ENCODE measurements at regions not wholly inside any gene's neighbourhood (a gene's known extent, or its start where the extent isn't known, plus 50 kb on each side); places are given as distances from the start of the nearest gene placed in this dataset.

GRCh38 chr12:4080213-4080612, 193.3 kb upstream of the CCND2 start:
- no peak for DNase-seq (ENCODE audit: low read depth, low spot score)
- POLR2A ChIA-PET: no interaction called here
- H3K4me3 ChIP-seq (ENCODE audit: low read depth, low read length): no peak overlapping the region
- CTCF ChIA-PET: no interaction called here
- no peak for TF ChIP-seq CTCF (IDR thresholded peaks at IDR 0.05; ENCODE audit: low read depth, low read length)
- no peaks in the 10 kb centered on the region for H3K9me3 ChIP-seq (ENCODE audit: control insufficient read depth, insufficient read depth, low read length)
- H3K27me3 ChIP-seq (ENCODE audit: control insufficient read depth, insufficient read depth, low read length): peaks cover 6% of the 10 kb centered on the region
- H3K27ac ChIP-seq (ENCODE audit: low read depth, low read length): no peak overlapping the region

DNA sequence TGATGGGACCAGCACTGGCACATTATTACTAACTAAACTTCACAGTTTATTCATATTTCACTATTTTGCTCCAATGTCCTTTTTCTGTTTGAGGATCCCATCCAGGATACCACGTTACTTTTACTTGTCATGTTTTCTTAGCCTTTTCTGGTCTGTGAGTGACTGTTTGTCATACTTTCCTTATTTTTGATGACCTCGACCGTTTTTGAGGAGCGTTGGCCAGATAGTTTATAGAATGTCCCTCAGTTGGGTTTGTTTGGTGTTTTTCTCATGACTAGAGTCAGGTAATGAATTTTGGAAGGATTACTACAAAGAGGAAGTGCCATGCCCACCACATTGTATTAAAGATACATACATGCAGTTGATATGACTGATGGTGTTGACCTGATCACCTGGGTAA, 199.4 kb upstream of the CCND2 start:
- H3K27ac ChIP-seq (ENCODE audit: low read depth, low read length): no peak overlapping the region
- DNase-seq (ENCODE audit: low read depth, low spot score): no peak
- H3K9me3 ChIP-seq (ENCODE audit: control insufficient read depth, insufficient read depth, low read length): no peaks in the 10 kb centered on the region
- no peak for TF ChIP-seq CTCF (IDR thresholded peaks at IDR 0.05; ENCODE audit: low read depth, low read length)
- H3K27me3 ChIP-seq (ENCODE audit: control insufficient read depth, insufficient read depth, low read length): no peaks in the 10 kb centered on the region
- POLR2A ChIA-PET: no interaction called here
- H3K4me3 ChIP-seq (ENCODE audit: low read depth, low read length): no peak overlapping the region
- CTCF ChIA-PET: interaction anchor here (1.1 kb wide), 1 partner anchor 33 kb away, joined by 3 read pairs; no protein-coding TSS in a partner anchor

- Histone ChIP-seq H3K27me3 (ENCODE audit: control insufficient read depth, insufficient read depth, low read length) (no peaks in the 10 kb centered on the region), H3K27ac (ENCODE audit: low read depth, low read length) (no peak overlapping the region), H3K4me3 (ENCODE audit: low read depth, low read length) (no peak overlapping the region), H3K9me3 (ENCODE audit: control insufficient read depth, insufficient read depth, low read length) (no peaks in the 10 kb centered on the region)
- no peak for TF ChIP-seq CTCF (IDR thresholded peaks at IDR 0.05; ENCODE audit: low read depth, low read length)
- ChIA-PET CTCF (interaction anchor here (0.9 kb wide), 1 partner anchor 34 kb away, joined by 3 read pairs; no protein-coding TSS in a partner anchor), POLR2A (no interaction called here)
- DNase-seq (ENCODE audit: low read depth, low spot score): no peak
These were observed 196.4 kb upstream of the PARP11 start for GRCh38 chr12:4069670-4070010.

DNA sequence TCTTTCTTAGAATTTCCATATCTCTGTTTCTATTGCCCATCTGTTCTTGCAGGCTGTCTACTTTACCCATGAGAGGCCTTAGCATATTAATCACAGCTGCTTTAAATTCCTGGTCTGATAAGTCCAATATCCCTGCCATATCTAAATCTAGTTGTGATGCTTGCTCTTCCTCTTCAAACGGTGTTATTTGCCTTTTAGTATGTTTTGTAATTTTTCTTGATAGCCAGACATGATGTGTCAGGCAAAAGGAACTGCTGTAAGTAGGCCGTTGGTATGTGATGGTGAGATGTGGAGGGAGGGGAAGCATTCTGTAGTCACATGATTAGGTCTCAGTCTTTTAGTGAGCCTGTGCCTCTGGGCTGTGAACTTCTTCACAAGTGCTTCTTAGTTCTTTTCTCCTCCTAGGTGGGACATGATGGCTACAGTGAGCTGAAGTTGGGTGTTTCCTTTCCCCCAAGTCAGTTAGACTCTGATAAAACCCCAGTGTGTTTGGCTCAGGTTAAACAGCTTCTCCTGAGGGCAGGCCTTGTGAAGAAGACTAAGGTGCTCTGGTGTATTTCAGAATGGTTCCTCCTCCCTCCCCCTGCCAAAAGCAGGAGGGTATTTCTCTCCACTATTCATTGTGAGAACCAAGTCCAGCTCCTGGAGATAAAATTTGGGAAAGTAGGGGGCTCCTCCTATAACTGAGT, 195.9 kb upstream of the PARP11 start:
- CTCF ChIA-PET: interaction anchor here (0.9 kb wide), 1 partner anchor 33 kb away, joined by 3 read pairs; no protein-coding TSS in a partner anchor
- POLR2A ChIA-PET: no interaction called here

More for the DNA sequence above, 195.9 kb upstream of the PARP11 start:
- no peak for DNase-seq (ENCODE audit: low read depth, low spot score)
- no peak for TF ChIP-seq CTCF (IDR thresholded peaks at IDR 0.05; ENCODE audit: low read depth, low read length)
- Histone ChIP-seq H3K27me3 (ENCODE audit: control insufficient read depth, insufficient read depth, low read length) (no peaks in the 10 kb centered on the region), H3K4me3 (ENCODE audit: low read depth, low read length) (no peak overlapping the region), H3K27ac (ENCODE audit: low read depth, low read length) (no peak overlapping the region), H3K9me3 (ENCODE audit: control insufficient read depth, insufficient read depth, low read length) (no peaks in the 10 kb centered on the region)

Data from AG04450 (cell line).